ENCODE measurements at regions not wholly inside any gene's neighbourhood (a gene's known extent, or its start where the extent isn't known, plus 50 kb on each side); places are given as distances from the start of the nearest gene placed in this dataset.

GRCh38 chr15:69974321-69974720, 123.4 kb downstream of the TLE3 start:
- no peak for TF ChIP-seq POLR2A (IDR thresholded peaks at IDR 0.05)
- TF ChIP-seq, protein P1, sequence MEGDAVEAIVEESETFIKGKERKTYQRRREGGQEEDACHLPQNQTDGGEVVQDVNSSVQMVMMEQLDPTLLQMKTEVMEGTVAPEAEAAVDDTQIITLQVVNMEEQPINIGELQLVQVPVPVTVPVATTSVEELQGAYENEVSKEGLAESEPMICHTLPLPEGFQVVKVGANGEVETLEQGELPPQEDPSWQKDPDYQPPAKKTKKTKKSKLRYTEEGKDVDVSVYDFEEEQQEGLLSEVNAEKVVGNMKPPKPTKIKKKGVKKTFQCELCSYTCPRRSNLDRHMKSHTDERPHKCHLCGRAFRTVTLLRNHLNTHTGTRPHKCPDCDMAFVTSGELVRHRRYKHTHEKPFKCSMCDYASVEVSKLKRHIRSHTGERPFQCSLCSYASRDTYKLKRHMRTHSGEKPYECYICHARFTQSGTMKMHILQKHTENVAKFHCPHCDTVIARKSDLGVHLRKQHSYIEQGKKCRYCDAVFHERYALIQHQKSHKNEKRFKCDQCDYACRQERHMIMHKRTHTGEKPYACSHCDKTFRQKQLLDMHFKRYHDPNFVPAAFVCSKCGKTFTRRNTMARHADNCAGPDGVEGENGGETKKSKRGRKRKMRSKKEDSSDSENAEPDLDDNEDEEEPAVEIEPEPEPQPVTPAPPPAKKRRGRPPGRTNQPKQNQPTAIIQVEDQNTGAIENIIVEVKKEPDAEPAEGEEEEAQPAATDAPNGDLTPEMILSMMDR (IDR thresholded peaks at IDR 0.05) = no peak
- TF ChIP-seq EP300 (IDR thresholded peaks at IDR 0.05) = no peak

Data from sigmoid colon (tissue), 4 donors.